Heart left ventricle (tissue), 13 donors: ENCODE measurements at regions not wholly inside any gene's neighbourhood (a gene's known extent, or its start where the extent isn't known, plus 50 kb on each side); places are given as distances from the start of the nearest gene placed in this dataset.

ENCODE experiments used
- POLR2A ChIP-seq, 2 donors: fragments of 450-650 bp; IDR thresholded peaks; one replicate each; pipeline ENCODE4 v1.6.1; 2017; ENCODE audit warnings: antibody characterized with exemption in 2 of 2, mild to moderate bottlenecking in 2 of 2, moderate library complexity in 2 of 2
- TF ChIP-seq, protein P1 (sequence below), 12 donors: fragments of 200-600 bp; sonication (generic) in 4 of 12; IDR thresholded peaks; one replicate each; pipeline versions ENCODE4 v1.5.0 to v1.8.0; 2018 to 2022; ENCODE audit warnings: antibody characterized with exemption in 12 of 12, mild to moderate bottlenecking in 5 of 12
- donor health status: ischemic (EF 13 %, LVEDD 7.1; RV severe dilation, severe dysfunction).
- donor health status: DM: no; HTN: yes; CAD: no.
- donor health status: DM: no; HTN: no; CAD: no.
- donor health status: ischemic (EF 25% LVEDD 6.9; RV normal size, moderate dysfunction).
- donor health status: ischemic (EF 25% LVEDD 5.7; RV mildly dilated, moderate dysfunction).
- donor health status: ischemic (EF 35%, LVEDD 5.7; RV mildly dilated, moderate dysfunction).
- donor health status: nonischemic (EF 11% LVEDD 7.7; RV severe dilation, severe dysfunction).
- donor health status: DM: yes; HTN: yes; CAD: no.
- donor health status: PGD.
- donor health status: ischemic (EF 29% LVEDD 5.4; RV normal size, mild dysfunction).
- donor health status: nonischemic (EF 23%, LVEDD 6.1; RV moderate dilation, normal function).

DNA sequence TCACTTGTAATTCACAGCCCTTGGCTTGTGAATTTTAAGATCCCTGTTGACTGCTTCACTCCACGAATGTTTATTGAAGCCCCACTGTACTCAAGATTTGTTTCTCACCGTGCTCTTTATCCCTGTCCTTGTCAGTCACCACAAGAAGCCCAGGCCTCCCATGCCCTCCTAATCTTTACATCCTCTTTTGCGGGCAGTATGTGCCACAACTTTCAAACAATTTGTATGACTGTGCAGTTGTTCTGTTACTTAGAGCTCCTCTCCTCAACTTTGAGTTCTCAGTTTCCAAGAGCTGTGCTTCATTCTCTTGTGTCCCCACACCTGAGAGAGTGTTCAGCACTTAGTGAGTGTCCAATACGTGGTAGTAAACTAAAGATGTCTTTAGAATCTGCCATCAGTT lies 467.7 kb downstream of the NKX6-1 start:
- TF ChIP-seq POLR2A (IDR thresholded peaks at IDR 0.05), result no peak
- TF ChIP-seq, protein P1, sequence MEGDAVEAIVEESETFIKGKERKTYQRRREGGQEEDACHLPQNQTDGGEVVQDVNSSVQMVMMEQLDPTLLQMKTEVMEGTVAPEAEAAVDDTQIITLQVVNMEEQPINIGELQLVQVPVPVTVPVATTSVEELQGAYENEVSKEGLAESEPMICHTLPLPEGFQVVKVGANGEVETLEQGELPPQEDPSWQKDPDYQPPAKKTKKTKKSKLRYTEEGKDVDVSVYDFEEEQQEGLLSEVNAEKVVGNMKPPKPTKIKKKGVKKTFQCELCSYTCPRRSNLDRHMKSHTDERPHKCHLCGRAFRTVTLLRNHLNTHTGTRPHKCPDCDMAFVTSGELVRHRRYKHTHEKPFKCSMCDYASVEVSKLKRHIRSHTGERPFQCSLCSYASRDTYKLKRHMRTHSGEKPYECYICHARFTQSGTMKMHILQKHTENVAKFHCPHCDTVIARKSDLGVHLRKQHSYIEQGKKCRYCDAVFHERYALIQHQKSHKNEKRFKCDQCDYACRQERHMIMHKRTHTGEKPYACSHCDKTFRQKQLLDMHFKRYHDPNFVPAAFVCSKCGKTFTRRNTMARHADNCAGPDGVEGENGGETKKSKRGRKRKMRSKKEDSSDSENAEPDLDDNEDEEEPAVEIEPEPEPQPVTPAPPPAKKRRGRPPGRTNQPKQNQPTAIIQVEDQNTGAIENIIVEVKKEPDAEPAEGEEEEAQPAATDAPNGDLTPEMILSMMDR (IDR thresholded peaks at IDR 0.05), result no peak
